ENCODE measurements at regions not wholly inside any gene's neighbourhood (a gene's known extent, or its start where the extent isn't known, plus 50 kb on each side); places are given as distances from the start of the nearest gene placed in this dataset.
"Not testable (repeated sequence)": the region's sequence is repeated elsewhere in the genome, so short reads cannot be mapped to it uniquely, and the experiment has no call there.

DNA sequence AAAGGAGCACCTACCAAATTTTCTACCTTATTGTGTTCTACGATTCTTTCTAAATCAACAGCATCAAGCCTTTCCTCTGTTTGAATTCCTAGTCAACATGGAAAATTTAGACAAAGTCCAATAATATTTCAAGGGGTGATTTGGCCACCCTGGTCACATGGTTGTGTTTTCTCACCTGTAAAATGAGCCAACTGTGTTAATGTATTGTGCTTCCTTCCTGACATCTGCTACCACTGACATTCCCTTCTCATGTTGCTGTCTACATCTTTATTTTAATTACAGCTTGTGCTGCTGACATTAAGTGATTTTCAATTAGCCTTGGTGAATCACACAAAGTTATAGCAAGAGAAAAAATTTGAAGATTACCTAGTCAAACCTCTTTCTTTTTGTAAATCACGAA, 83.0 kb upstream of the NPSR1 start:
- TF ChIP-seq, protein P1, sequence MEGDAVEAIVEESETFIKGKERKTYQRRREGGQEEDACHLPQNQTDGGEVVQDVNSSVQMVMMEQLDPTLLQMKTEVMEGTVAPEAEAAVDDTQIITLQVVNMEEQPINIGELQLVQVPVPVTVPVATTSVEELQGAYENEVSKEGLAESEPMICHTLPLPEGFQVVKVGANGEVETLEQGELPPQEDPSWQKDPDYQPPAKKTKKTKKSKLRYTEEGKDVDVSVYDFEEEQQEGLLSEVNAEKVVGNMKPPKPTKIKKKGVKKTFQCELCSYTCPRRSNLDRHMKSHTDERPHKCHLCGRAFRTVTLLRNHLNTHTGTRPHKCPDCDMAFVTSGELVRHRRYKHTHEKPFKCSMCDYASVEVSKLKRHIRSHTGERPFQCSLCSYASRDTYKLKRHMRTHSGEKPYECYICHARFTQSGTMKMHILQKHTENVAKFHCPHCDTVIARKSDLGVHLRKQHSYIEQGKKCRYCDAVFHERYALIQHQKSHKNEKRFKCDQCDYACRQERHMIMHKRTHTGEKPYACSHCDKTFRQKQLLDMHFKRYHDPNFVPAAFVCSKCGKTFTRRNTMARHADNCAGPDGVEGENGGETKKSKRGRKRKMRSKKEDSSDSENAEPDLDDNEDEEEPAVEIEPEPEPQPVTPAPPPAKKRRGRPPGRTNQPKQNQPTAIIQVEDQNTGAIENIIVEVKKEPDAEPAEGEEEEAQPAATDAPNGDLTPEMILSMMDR (conservative IDR thresholded peaks at IDR 0.05; ENCODE audit: low read depth, low read length) = no peak
- no peak for DNase-seq (ENCODE audit: low read depth)
- H3K4me3 ChIP-seq (ENCODE audit: low read depth, low read length) = no peak overlapping the region

DNA sequence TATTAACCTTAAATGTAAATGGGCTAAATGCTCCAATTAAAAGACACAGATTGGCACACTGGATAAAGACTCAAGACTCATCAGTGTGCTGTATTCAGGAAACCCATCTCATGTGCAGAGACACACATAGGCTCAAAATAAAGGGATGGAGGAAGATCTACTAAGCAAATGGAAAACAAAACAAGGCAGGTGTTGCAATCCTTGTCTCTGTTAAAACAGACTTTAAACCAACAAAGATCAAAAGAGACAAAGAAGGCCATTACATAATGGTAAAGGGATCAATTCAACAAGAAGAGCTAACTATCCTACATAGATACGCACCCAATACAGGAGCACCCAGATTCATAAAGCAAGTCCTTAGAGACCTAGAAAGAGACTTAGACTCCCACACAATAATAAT, 80.1 kb upstream of the NPSR1 start:
- H3K4me3 ChIP-seq (ENCODE audit: low read depth, low read length); DNase-seq (ENCODE audit: low read depth): not testable (repeated sequence)

DNA sequence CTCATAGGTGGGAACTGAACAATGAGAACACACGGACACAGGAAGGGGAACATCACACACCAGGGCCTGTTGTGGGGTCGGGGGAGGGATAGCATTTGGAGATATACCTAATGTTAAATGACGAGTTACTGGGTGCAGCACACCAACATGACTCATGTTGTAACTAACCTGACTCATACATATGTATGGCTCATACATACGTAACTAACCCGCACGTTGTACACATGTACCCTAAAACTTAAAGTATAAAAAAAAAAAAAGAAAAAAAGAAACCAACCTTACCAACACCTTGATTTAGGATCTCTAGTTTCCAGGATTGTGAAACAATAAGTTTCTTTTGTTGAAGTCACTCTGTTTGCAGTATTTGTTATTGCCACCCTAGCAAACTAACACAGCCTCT, 76.3 kb upstream of the NPSR1 start:
- not testable (repeated sequence) for DNase-seq (ENCODE audit: low read depth); H3K4me3 ChIP-seq (ENCODE audit: low read depth, low read length)

DNA sequence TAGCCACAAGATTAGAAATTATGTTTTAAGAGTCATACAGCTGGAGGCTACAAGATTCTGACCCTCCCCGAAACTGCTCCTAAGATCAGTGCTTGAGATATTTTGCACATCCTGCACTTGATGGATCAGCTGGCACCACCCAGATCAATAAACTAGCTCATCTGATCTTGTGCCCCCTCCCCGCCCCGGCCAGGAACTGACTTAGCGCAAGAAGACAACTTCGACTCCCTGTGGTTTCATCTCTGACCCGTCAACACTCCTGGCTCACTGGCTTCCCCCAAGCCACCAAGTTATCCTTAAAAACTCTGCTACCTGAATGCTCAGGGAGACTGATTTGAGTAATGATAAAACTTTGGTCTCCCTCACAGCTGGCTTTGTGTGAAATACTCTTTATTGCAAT, 73.5 kb upstream of the NPSR1 start:
- DNase-seq (ENCODE audit: low read depth) = no peak
- TF ChIP-seq, protein P1 (conservative IDR thresholded peaks at IDR 0.05; ENCODE audit: low read depth, low read length) = no peak

DNA sequence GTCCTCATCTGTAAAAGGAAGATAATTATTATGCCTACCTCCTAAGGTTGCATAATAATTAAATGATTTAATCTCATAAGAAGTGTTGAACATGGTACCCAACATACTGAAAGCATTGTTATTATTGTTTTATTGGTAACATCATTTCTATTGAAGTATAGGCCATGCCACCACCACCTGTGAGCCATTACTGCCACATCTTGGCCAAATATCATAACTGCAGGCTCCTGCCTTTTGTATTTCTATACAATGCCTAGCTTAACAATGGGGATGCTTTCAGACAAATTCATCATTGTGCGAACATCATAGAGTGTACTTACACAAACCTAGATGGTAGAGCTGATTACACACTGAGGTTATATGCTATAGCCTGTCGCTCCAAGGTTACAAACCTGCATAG, 61.1 kb upstream of the NPSR1 start:
- peak; percentile 44 for DNase-seq (ENCODE audit: low read depth)
- TF ChIP-seq, protein P1 (conservative IDR thresholded peaks at IDR 0.05; ENCODE audit: low read depth, low read length) = peak; percentile 71
- no peak overlapping the region for H3K4me3 ChIP-seq (ENCODE audit: low read depth, low read length)

More for the DNA sequence above, 73.5 kb upstream of the NPSR1 start:
- no peak overlapping the region for H3K4me3 ChIP-seq (ENCODE audit: low read depth, low read length)

DNA sequence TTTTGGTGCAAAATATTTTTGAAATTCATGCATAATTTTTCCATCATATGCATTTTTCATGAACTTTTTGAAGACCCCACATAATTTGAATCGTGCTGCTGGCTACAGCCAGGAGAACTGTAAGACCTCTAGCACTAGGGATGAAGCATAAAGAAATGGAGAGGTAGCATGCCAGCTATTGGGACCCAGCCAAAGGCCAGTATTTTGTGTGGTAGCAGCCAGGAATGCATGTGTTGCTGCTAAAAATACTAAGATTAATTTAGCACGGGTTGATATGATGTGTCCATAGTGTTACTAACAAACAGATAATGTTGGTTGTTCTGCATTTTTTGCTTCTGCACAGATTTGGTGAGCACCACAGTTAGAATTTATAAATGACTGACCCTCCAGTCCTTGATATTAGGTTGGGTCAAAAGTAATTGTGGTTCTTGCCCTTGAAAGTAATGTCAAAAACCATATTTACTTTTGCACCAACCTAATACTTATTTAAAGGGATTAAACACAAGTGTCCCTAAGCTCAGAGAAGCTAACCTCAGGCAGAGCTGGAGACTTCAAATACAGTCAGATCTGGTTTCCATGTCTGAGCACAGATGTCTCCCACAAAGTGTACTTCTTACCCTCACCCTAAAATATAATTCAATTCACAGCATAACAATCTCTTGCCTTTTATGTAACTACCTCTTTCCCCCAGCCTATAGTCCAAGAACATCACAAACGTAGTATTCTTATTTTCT, 54.1 kb upstream of the NPSR1 start:
- H3K4me3 ChIP-seq (ENCODE audit: low read depth, low read length) = no peak overlapping the region
- TF ChIP-seq, protein P1 (conservative IDR thresholded peaks at IDR 0.05; ENCODE audit: low read depth, low read length) = no peak
- DNase-seq (ENCODE audit: low read depth) = no peak

Data from choroid plexus epithelial cell (primary cell).